ELF-1 (cell line): ENCODE measurements at regions not wholly inside any gene's neighbourhood (a gene's known extent, or its start where the extent isn't known, plus 50 kb on each side); places are given as distances from the start of the nearest gene placed in this dataset.

Experiments
- DNase-seq: peaks from one replicate; pipeline ENCODE4 v3.0.0-alpha.2; 2016; ENCODE audit warnings: low read depth, low spot score

GRCh38 chr3:69536306-69537020, 150.6 kb upstream of the FRMD4B start:
- no peak for DNase-seq

- no peak for DNase-seq
Measured at GRCh38 chr3:69535613-69536012, 149.7 kb upstream of the FRMD4B start.

GRCh38 chr3:69532547-69533224, 146.8 kb upstream of the FRMD4B start:
- DNase-seq: no peak

- DNase-seq: no peak
Measured at GRCh38 chr3:69531576-69532546, 146.0 kb upstream of the FRMD4B start.

GRCh38 chr3:69530554-69530953, 144.7 kb upstream of the FRMD4B start:
- no peak for DNase-seq

GRCh38 chr3:69527498-69527897, 141.6 kb upstream of the FRMD4B start:
- DNase-seq: no peak

- no peak for DNase-seq
Measured at GRCh38 chr3:69524816-69525215, 138.9 kb upstream of the FRMD4B start.

GRCh38 chr3:69521286-69521685, 135.4 kb upstream of the FRMD4B start:
- DNase-seq: no peak

- DNase-seq: no peak
Measured at GRCh38 chr3:69511361-69511760, 125.5 kb upstream of the FRMD4B start.

GRCh38 chr3:69510481-69511030, 124.7 kb upstream of the FRMD4B start:
- DNase-seq: no peak

GRCh38 chr3:69509288-69509687, 123.4 kb upstream of the FRMD4B start:
- DNase-seq: no peak

GRCh38 chr3:69505770-69506407, 120.0 kb upstream of the FRMD4B start:
- DNase-seq: peak; percentile 11

- no peak for DNase-seq
Measured at GRCh38 chr3:69504232-69504631, 118.3 kb upstream of the FRMD4B start.

GRCh38 chr3:69500604-69501003, 114.7 kb upstream of the FRMD4B start:
- DNase-seq: no peak

GRCh38 chr3:69499899-69500421, 114.1 kb upstream of the FRMD4B start:
- DNase-seq: no peak

- DNase-seq: no peak
Measured at GRCh38 chr3:69499422-69499821, 113.5 kb upstream of the FRMD4B start.

- no peak for DNase-seq
Measured at GRCh38 chr3:69496856-69497255, 111.0 kb upstream of the FRMD4B start.

GRCh38 chr3:69494185-69494584, 108.3 kb upstream of the FRMD4B start:
- no peak for DNase-seq

GRCh38 chr3:69493157-69493556, 107.3 kb upstream of the FRMD4B start:
- DNase-seq: no peak

- DNase-seq: no peak
Measured at GRCh38 chr3:69491975-69492374, 106.1 kb upstream of the FRMD4B start.

- DNase-seq: no peak
Measured at GRCh38 chr3:69490971-69491370, 105.1 kb upstream of the FRMD4B start.
